GM12878 (cell line): ENCODE measurements at regions not wholly inside any gene's neighbourhood (a gene's known extent, or its start where the extent isn't known, plus 50 kb on each side); places are given as distances from the start of the nearest gene placed in this dataset.

Experiments used
- ATAC-seq: fragments of 200-7000 bp; cut with Tn5 transposase; 3 replicates; pipeline ENCODE4 v1.9.1; 2020; ENCODE audit warnings: mild to moderate bottlenecking, moderate library complexity
- BruUV-seq: library from RNA; stranded (reverse); fragments of 400-500 nt; replicated peaks from 2 replicates; lab custom pipeline; 2021; lab: Mats Ljungman, UMichigan
- CTCF ChIA-PET: fragments of 300-600 bp; sonication (Branson Sonifier 250); formaldehyde crosslinking; extraction: SDS; loops from one replicate; lab custom pipeline; 2021; ENCODE audit warnings: inconsistent platforms; lab: Yijun Ruan, JAX
- POLR2A ChIA-PET: fragments of 350-600 bp; formaldehyde crosslinking; extraction: SDS; loops from one replicate; lab custom pipeline; 2021; ENCODE audit warnings: inconsistent platforms; lab: Charles Lee
- RAD21 ChIA-PET: fragments of 300-600 bp; sonication (Branson Sonifier 250); formaldehyde crosslinking; loops from one replicate; lab custom pipeline; 2023; ENCODE audit warnings: antibody characterized with exemption; ENCODE audit not compliant: unreplicated experiment; lab: Charles Lee
- SMC1A ChIA-PET: fragments of 300-600 bp; sonication (Branson Sonifier 250); formaldehyde crosslinking; loops from one replicate; lab custom pipeline; 2023; ENCODE audit not compliant: unreplicated experiment, uncharacterized antibody; lab: Charles Lee
- DNase-seq: peaks from one replicate; pipeline ENCODE4 v3.0.0-alpha.2; 2011; ENCODE audit warnings: low read depth, low spot score
- FAIRE-seq: peaks from 3 replicates; lab custom pipeline; 2011; peaks lifted over from hg19 to GRCh38; lab: Jason Lieb, UNC
- H2AFZ ChIP-seq: 2 replicates; pipeline ENCODE4 v1.6.0; 2011; ENCODE audit warnings: low read depth, low read length, control low read depth; ENCODE audit not compliant: control insufficient read depth
- H3K27ac ChIP-seq: 2 replicates; pipeline ENCODE4 v1.5.1; 2011; ENCODE audit warnings: control low read depth; ENCODE audit not compliant: control insufficient read depth, insufficient read depth
- H3K27me3 ChIP-seq, 2 experiments: replicated peaks in 1 of 2; 2 replicates each; pipeline versions ENCODE4 v1.6.0 to v1.6.1; 2011; ENCODE audit warnings: low read length in 1 of 2; ENCODE audit not compliant: control insufficient read depth in 2 of 2, insufficient read depth in 2 of 2
- H3K36me3 ChIP-seq, 2 experiments: 2 replicates each; pipeline ENCODE4 v1.5.1; 2011; ENCODE audit warnings: low read length in 1 of 2; ENCODE audit not compliant: control insufficient read depth in 2 of 2, insufficient read depth in 2 of 2
- H3K4me1 ChIP-seq: 2 replicates; pipeline ENCODE4 v1.6.1; 2011; ENCODE audit warnings: mild to moderate bottlenecking, low read length, moderate library complexity, mixed read lengths; ENCODE audit not compliant: control insufficient read depth, insufficient read depth
- H3K4me2 ChIP-seq: 2 replicates; pipeline ENCODE4 v1.6.0; 2011; ENCODE audit warnings: control low read depth; ENCODE audit not compliant: control insufficient read depth, insufficient read depth
- H3K4me3 ChIP-seq: fragments of 200-600 bp; sonication (generic); 2 replicates; pipeline ENCODE4 v1.5.1; 2016
- H3K79me2 ChIP-seq: 2 replicates; pipeline ENCODE4 v1.6.0; 2011; ENCODE audit warnings: low read length; ENCODE audit not compliant: control insufficient read depth, insufficient read depth
- H3K9ac ChIP-seq: 2 replicates; pipeline ENCODE4 v1.8.0; 2011; ENCODE audit warnings: low read length, control low read depth, mixed read lengths; ENCODE audit not compliant: control insufficient read depth, insufficient read depth
- H3K9me3 ChIP-seq: replicated peaks from 3 replicates; pipeline ENCODE4 v1.5.1; 2011; ENCODE audit warnings: mild to moderate bottlenecking, low read length; ENCODE audit not compliant: control insufficient read depth, insufficient read depth
- H4K20me1 ChIP-seq: 2 replicates; pipeline ENCODE4 v1.6.0; 2011; ENCODE audit not compliant: control insufficient read depth, insufficient read depth
- CBX3 ChIP-seq: fragments of 200-600 bp; sonication (generic); IDR thresholded peaks from 2 replicates; pipeline ENCODE4 v1.6.1; 2016; ENCODE audit warnings: low read depth, borderline replicate concordance
- HDAC6 ChIP-seq: fragments of 200-600 bp; sonication (generic); IDR thresholded peaks from one replicate; pipeline ENCODE4 v1.8.0; 2017; ENCODE audit warnings: antibody characterized with exemption; ENCODE audit not compliant: unreplicated experiment
- RAD21 ChIP-seq: IDR thresholded peaks from 2 replicates; pipeline ENCODE4 v1.6.1; 2011; ENCODE audit warnings: mild to moderate bottlenecking, low read depth, low read length, moderate library complexity; ENCODE audit not compliant: insufficient read depth
- WGBS: methylation state at CpG from one replicate; pipeline ENCODE4 v1.1.6; 2016; ENCODE audit warnings: low lambda C conversion rate; ENCODE audit not compliant: insufficient replicate concordance, insufficient coverage; ENCODE audit errors: missing lambda C conversion rate; 5-methylcytosine and 5-hydroxymethylcytosine counted together
- in situ Hi-C: fragments of 300-500 bp; cut with MboI; formaldehyde crosslinking; loops from 9 replicates; pipeline ENCODE4 v1.14.3; 2018; ENCODE audit warnings: mixed read lengths
- intact Hi-C: fragments of 100-400 bp; cut with micrococcal nuclease; formaldehyde crosslinking; loops from one replicate; pipeline ENCODE4 v1.14.2; 2022; ENCODE audit not compliant: unreplicated experiment
- TF ChIP-seq, protein P1 (sequence below): IDR thresholded peaks from 2 replicates; pipeline ENCODE4 v1.6.1; 2012; ENCODE audit warnings: mild to moderate bottlenecking, low read depth, low read length

DNA sequence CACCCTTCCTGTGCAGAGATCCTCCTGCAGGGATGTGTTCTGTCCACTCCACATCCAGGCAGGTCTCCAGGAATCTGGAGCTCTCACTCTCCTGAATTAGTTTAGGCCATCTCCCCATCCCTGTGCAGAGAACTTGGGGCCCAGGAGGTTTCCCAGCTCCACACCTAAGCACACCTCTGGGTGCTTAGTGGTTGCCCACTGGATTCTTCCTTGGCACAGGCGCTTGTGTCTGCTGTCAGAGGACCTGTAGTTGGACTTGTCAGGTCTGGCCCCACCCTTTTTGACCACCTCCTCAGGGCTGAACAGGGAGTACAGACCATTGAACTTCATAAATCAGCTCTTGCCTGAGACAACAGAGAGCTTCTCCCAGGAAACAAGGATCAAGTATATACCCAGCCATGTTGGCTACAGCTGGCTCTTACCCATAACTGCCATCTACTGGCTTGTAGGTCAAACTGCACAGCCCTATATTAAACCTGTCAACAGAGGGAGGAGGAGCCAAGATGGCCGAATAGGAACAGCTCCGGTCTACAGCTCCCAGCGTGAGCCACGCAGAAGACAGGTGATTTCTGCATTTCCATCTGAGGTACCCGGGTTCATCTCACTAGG lies 275.5 kb downstream of the PPARGC1A start:
- Histone ChIP-seq H3K4me1 (no peaks in the 10 kb centered on the region), H3K36me3 (no peaks in the 10 kb centered on the region), H3K79me2 (no peaks in the 10 kb centered on the region), H3K9ac (no peak overlapping the region), H3K4me2 (no peak overlapping the region)
- in situ Hi-C loops: no loop called here
- CTCF ChIA-PET: interaction anchor here (1.0 to 1.6 kb wide), 7 partner anchors 9 to 716 kb away, joined by 3 to 13 read pairs (median 5); no protein-coding TSS in a partner anchor
- intact Hi-C loops: loop anchor here (10.0 kb wide), 1 partner anchor 480 kb away; no protein-coding TSS in a partner anchor
- TF ChIP-seq RAD21 (peak; percentile 47), CBX3 (no peak)
- TF ChIP-seq, all 136 proteins: peak for 1
- Histone ChIP-seq H3K27me3 (no peaks in the 10 kb centered on the region), H3K9me3 (no peaks in the 10 kb centered on the region), H3K27ac (no peak overlapping the region), H2AFZ (no peak overlapping the region), H4K20me1 (no peaks in the 10 kb centered on the region), H3K4me3 (no peak overlapping the region)
- SMC1A ChIA-PET: interaction anchor here (1.0 to 1.9 kb wide), 3 partner anchors 246 to 717 kb away, joined by 4 to 10 read pairs (median 8); no protein-coding TSS in a partner anchor
- ATAC-seq (peak; percentile 91), DNase-seq (no peak), FAIRE-seq (no peak)
- no TSS peak for BruUV-seq
- POLR2A ChIA-PET: no interaction called here
- WGBS: 38% methylated on average over 5 of the region's 6 CpGs
- RAD21 ChIA-PET: interaction anchor here (1.2 to 1.9 kb wide), 2 partner anchors 246 to 478 kb away, joined by 3 to 19 read pairs; no protein-coding TSS in a partner anchor

DNA sequence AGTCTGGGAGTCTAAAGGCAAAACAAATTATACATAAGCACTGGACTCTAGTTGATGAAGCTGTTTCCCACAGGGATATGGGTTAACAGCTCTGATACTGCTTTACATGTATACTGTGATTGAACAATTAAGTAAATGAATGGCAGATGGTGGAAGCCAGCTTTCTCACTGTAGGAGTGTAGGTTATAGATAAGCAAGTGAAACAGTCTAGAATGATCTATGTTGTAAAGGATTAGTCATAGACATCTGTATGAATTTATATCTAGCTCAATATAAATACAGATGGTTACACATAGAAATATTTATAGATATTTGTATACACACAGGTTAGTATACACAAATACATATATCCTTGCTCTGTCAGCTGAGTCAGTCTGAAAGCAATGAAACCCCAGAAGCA lies 276.1 kb downstream of the PPARGC1A start:
- POLR2A ChIA-PET: no interaction called here
- ATAC-seq (no peak; the same call in 2 of the 3 replicates), FAIRE-seq (no peak), DNase-seq (no peak)
- Histone ChIP-seq H3K4me1 (no peaks in the 10 kb centered on the region), H4K20me1 (no peaks in the 10 kb centered on the region), H3K27me3 (no peaks in the 10 kb centered on the region), H3K9me3 (no peaks in the 10 kb centered on the region), H3K27ac (no peak overlapping the region), H3K4me2 (no peak overlapping the region), H3K9ac (no peak overlapping the region), H3K36me3 (no peaks in the 10 kb centered on the region), H3K79me2 (no peaks in the 10 kb centered on the region), H2AFZ (no peak overlapping the region), H3K4me3 (no peak overlapping the region)
- in situ Hi-C loops: no loop called here
- intact Hi-C loops: loop anchor here (10.0 kb wide), 1 partner anchor 479 kb away; no protein-coding TSS in a partner anchor
- CTCF ChIA-PET: interaction anchor here (1.0 to 1.6 kb wide), 7 partner anchors 9 to 716 kb away, joined by 3 to 13 read pairs (median 5); no protein-coding TSS in a partner anchor
- TF ChIP-seq HDAC6: no peak
- TF ChIP-seq, protein P1, sequence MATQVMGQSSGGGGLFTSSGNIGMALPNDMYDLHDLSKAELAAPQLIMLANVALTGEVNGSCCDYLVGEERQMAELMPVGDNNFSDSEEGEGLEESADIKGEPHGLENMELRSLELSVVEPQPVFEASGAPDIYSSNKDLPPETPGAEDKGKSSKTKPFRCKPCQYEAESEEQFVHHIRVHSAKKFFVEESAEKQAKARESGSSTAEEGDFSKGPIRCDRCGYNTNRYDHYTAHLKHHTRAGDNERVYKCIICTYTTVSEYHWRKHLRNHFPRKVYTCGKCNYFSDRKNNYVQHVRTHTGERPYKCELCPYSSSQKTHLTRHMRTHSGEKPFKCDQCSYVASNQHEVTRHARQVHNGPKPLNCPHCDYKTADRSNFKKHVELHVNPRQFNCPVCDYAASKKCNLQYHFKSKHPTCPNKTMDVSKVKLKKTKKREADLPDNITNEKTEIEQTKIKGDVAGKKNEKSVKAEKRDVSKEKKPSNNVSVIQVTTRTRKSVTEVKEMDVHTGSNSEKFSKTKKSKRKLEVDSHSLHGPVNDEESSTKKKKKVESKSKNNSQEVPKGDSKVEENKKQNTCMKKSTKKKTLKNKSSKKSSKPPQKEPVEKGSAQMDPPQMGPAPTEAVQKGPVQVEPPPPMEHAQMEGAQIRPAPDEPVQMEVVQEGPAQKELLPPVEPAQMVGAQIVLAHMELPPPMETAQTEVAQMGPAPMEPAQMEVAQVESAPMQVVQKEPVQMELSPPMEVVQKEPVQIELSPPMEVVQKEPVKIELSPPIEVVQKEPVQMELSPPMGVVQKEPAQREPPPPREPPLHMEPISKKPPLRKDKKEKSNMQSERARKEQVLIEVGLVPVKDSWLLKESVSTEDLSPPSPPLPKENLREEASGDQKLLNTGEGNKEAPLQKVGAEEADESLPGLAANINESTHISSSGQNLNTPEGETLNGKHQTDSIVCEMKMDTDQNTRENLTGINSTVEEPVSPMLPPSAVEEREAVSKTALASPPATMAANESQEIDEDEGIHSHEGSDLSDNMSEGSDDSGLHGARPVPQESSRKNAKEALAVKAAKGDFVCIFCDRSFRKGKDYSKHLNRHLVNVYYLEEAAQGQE: no peak
- no TSS peak for BruUV-seq
- RAD21 ChIA-PET: interaction anchor here (1.2 to 1.9 kb wide), 2 partner anchors 246 to 477 kb away, joined by 3 to 19 read pairs; no protein-coding TSS in a partner anchor
- SMC1A ChIA-PET: interaction anchor here (1.0 to 1.9 kb wide), 3 partner anchors 246 to 716 kb away, joined by 4 to 10 read pairs (median 8); no protein-coding TSS in a partner anchor
